Aorta (tissue), 5 donors: ENCODE measurements at regions not wholly inside any gene's neighbourhood (a gene's known extent, or its start where the extent isn't known, plus 50 kb on each side); places are given as distances from the start of the nearest gene placed in this dataset.

Experiments
- ATAC-seq: fragments of 200-7000 bp; cut with Tn5 transposase; one replicate; pipeline ENCODE4 v1.9.1; 2022; ENCODE audit warnings: moderate library complexity; ENCODE audit not compliant: low FRiP score
- DNase-seq, 2 donors: peaks; one replicate each; pipeline ENCODE4 v3.0.0-alpha.2; 2020
- H3K27ac ChIP-seq, 2 donors: one replicate each; pipeline ENCODE4 v1.5.1; 2013; ENCODE audit warnings: low read length in 2 of 2, mild to moderate bottlenecking in 2 of 2, moderate library complexity in 2 of 2, control low read depth in 1 of 2, inconsistent platforms in 1 of 2, low read depth in 1 of 2
- H3K27me3 ChIP-seq, 2 donors: one replicate each; pipeline ENCODE4 v1.6.1; 2013; ENCODE audit warnings: control low read depth in 1 of 2, low read length in 1 of 2, mild to moderate bottlenecking in 1 of 2, moderate library complexity in 1 of 2; ENCODE audit not compliant: insufficient read depth in 2 of 2, control insufficient read depth in 1 of 2
- H3K36me3 ChIP-seq, 2 donors: one replicate each; pipeline ENCODE4 v1.6.1; 2013; ENCODE audit warnings: control low read depth in 1 of 2, low read length in 1 of 2, mild to moderate bottlenecking in 1 of 2; ENCODE audit not compliant: insufficient read depth in 2 of 2, control insufficient read depth in 1 of 2
- H3K4me1 ChIP-seq, 2 donors: one replicate each; pipeline ENCODE4 v1.6.1; 2013; ENCODE audit warnings: low read length in 2 of 2, control low read depth in 1 of 2, mild to moderate bottlenecking in 1 of 2, moderate library complexity in 1 of 2; ENCODE audit not compliant: insufficient read depth in 2 of 2, control insufficient read depth in 1 of 2
- H3K4me3 ChIP-seq, 2 donors: one replicate each; pipeline ENCODE4 v1.5.1; 2013; ENCODE audit warnings: low read length in 2 of 2, control low read depth in 1 of 2, mild to moderate bottlenecking in 1 of 2
- H3K9me3 ChIP-seq: one replicate; pipeline ENCODE4 v1.6.1; 2013; ENCODE audit warnings: mild to moderate bottlenecking, low read length; ENCODE audit not compliant: control insufficient read depth
- WGBS, 2 donors: extraction: QIAGEN DNeasy Blood & Tissue Kit; methylation state at CpG; one replicate each; pipeline ENCODE4 v1.1.7; 2013; 5-methylcytosine and 5-hydroxymethylcytosine counted together
- intact Hi-C, 2 donors: fragments of 100-400 bp; cut with DNase I; formaldehyde crosslinking; loops; one replicate each; pipeline versions ENCODE4 v1.14.2 to v1.15.0; 2022
- donor health status: healthy with polysubstance abuse.
- donor health status: Bipolar disorder and iron deficiency.
- donor health status: DM: no; HTN: no; CAD: no.
- donor health status: DM: no; HTN: no; CAD: no.
- donor health status: DM: yes; HTN: yes; CAD: no.

GRCh38 chr6:119862719-119863118 lies 513.2 kb upstream of the MAN1A1 start:
- H3K27me3 ChIP-seq = no peaks in the 10 kb centered on the region
- H3K4me3 ChIP-seq = no peak overlapping the region
- no peaks in the 10 kb centered on the region for H3K36me3 ChIP-seq
- DNase-seq = no peak
- H3K9me3 ChIP-seq = peaks cover 6% of the 10 kb centered on the region
- H3K4me1 ChIP-seq = no peaks in the 10 kb centered on the region
- ATAC-seq = no peak
- no peak overlapping the region for H3K27ac ChIP-seq
- intact Hi-C loops = no loop called here
- WGBS, 2 donors = 90 to 93% methylated on average over 1 of the region's 1 CpG

GRCh38 chr6:119858901-119859300 lies 509.3 kb upstream of the MAN1A1 start:
- no peak overlapping the region for H3K4me3 ChIP-seq
- no peak for ATAC-seq
- no peaks in the 10 kb centered on the region for H3K9me3 ChIP-seq
- WGBS, 2 donors = 91 to 93% methylated on average over 1 of the region's 1 CpG
- H3K27ac ChIP-seq = no peak overlapping the region
- no peak for DNase-seq
- no peaks in the 10 kb centered on the region for H3K36me3 ChIP-seq
- H3K4me1 ChIP-seq = no peaks in the 10 kb centered on the region
- H3K27me3 ChIP-seq = no peaks in the 10 kb centered on the region
- intact Hi-C loops = no loop called here

GRCh38 chr6:119856136-119856535 lies 506.6 kb upstream of the MAN1A1 start:
- ATAC-seq = no peak
- Histone ChIP-seq H3K36me3 (no peaks in the 10 kb centered on the region), H3K4me1 (no peaks in the 10 kb centered on the region), H3K9me3 (no peaks in the 10 kb centered on the region), H3K27ac (no peak overlapping the region), H3K27me3 (no peaks in the 10 kb centered on the region), H3K4me3 (no peak overlapping the region)
- intact Hi-C loops = no loop called here
- no peak for DNase-seq
- WGBS, 2 donors = 81 to 87% methylated on average over 3 of the region's 3 CpGs

GRCh38 chr6:119848696-119849095 lies 499.1 kb upstream of the MAN1A1 start:
- Histone ChIP-seq H3K4me1 (no peaks in the 10 kb centered on the region), H3K4me3 (no peak overlapping the region), H3K9me3 (no peaks in the 10 kb centered on the region), H3K36me3 (no peaks in the 10 kb centered on the region), H3K27me3 (no peaks in the 10 kb centered on the region), H3K27ac (no peak overlapping the region)
- intact Hi-C loops = no loop called here
- DNase-seq = no peak
- ATAC-seq = no peak
- 21% methylated on average over 2 of the region's 2 CpGs for WGBS, 2 donors

- intact Hi-C loops = no loop called here
- ATAC-seq = no peak
- Histone ChIP-seq H3K9me3 (no peaks in the 10 kb centered on the region), H3K27me3 (no peaks in the 10 kb centered on the region), H3K4me3 (no peak overlapping the region), H3K27ac (no peak overlapping the region), H3K36me3 (no peaks in the 10 kb centered on the region), H3K4me1 (no peaks in the 10 kb centered on the region)
- DNase-seq = no peak
- WGBS, 2 donors = 25 to 28% methylated on average over 1 of the region's 1 CpG
Observed at GRCh38 chr6:119845161-119845560, 495.6 kb upstream of the MAN1A1 start.

DNA sequence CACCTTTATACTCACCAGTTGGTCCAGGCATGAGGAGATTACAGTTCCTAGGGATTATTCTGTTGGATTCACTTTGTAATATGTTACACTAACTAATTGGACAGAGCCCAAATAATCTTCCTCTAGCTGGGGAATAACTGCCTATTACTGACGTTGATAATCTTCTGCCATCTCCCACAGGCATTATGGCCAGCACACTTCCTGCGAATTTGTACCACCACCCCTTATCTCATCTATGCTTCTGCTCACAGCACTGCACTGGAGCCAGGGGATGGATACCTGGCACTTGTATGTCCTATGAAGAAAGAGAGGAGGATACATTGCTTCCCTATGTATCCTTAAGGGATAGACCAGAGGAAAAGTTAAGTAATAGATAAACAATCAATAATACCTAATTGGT lies 494.8 kb upstream of the MAN1A1 start:
- 18 to 66% methylated on average over 2 of the region's 2 CpGs for WGBS, 2 donors
- no peaks in the 10 kb centered on the region for H3K4me1 ChIP-seq

GRCh38 chr6:119842191-119842590 lies 492.6 kb upstream of the MAN1A1 start:
- ATAC-seq (no peak), DNase-seq (no peak)
- Histone ChIP-seq H3K27me3 (no peaks in the 10 kb centered on the region), H3K27ac (no peak overlapping the region), H3K9me3 (no peaks in the 10 kb centered on the region), H3K4me1 (no peaks in the 10 kb centered on the region), H3K36me3 (no peaks in the 10 kb centered on the region), H3K4me3 (no peak overlapping the region)
- intact Hi-C loops = no loop called here
- WGBS, 2 donors = 62 to 75% methylated on average over 3 of the region's 3 CpGs

More for the DNA sequence above, 494.8 kb upstream of the MAN1A1 start:
- ATAC-seq (no peak), DNase-seq (no peak)
- Histone ChIP-seq H3K9me3 (no peaks in the 10 kb centered on the region), H3K27me3 (no peaks in the 10 kb centered on the region), H3K4me3 (no peak overlapping the region), H3K36me3 (no peaks in the 10 kb centered on the region), H3K27ac (no peak overlapping the region)
- intact Hi-C loops = no loop called here

DNA sequence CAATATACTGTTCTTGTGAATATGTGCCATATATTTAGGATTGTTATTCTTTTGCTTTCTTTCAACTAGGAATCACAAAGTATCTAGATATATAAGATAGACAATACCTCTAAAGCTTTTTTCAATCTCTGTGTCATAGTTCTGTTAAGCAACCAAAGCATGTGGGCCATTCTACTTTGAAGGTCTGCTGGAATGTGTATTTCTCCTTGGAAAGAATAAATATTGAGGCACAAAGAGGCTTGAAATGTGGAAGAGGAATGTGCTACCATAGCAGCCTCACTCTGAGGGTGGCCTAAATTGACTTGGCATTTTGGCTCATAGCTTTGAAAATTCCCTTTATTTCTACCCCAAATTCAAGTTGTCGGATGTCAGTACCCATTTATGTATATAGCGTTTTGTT lies 488.5 kb upstream of the MAN1A1 start:
- Histone ChIP-seq H3K4me3 (no peak overlapping the region), H3K4me1 (no peaks in the 10 kb centered on the region), H3K27ac (no peak overlapping the region), H3K27me3 (no peaks in the 10 kb centered on the region), H3K9me3 (no peaks in the 10 kb centered on the region), H3K36me3 (no peaks in the 10 kb centered on the region)
- no peak for DNase-seq
- intact Hi-C loops = no loop called here
- 15 to 49% methylated on average over 2 of the region's 2 CpGs for WGBS, 2 donors
- ATAC-seq = no peak

DNA sequence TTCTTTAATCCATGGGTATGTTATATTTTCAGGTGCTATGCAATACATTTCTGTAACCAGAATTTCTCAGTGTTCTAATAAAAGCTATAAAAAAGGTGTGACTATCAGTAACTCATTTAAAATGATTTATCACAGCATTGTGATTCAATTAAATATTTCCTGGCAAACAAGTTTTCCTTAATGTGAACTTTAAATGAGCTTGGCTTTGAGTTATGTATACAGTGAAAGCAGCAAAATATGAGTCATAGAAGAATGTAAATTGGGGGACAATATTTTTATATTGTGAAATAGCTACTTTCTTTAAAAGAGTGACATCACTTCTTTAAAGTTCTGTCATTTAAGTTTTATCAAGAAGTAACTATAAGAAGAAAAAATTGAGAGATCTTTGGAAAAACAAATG lies 484.9 kb upstream of the MAN1A1 start:
- Histone ChIP-seq H3K27ac (no peak overlapping the region), H3K9me3 (no peaks in the 10 kb centered on the region), H3K4me3 (no peak overlapping the region), H3K36me3 (no peaks in the 10 kb centered on the region), H3K4me1 (no peaks in the 10 kb centered on the region), H3K27me3 (no peaks in the 10 kb centered on the region)
- ATAC-seq (no peak), DNase-seq (no peak)
- intact Hi-C loops = no loop called here
